SHP77 (cell line): ENCODE measurements at regions not wholly inside any gene's neighbourhood (a gene's known extent, or its start where the extent isn't known, plus 50 kb on each side); places are given as distances from the start of the nearest gene placed in this dataset.

Experiments used
- DNase-seq, 2 experiments: peaks; one replicate each; lab custom pipeline; 2025; lab: John Stamatoyannopoulos, UW

- no peak for DNase-seq
Observed at GRCh38 chr18:64618390-64618789, 469.5 kb upstream of the LINC00305 start.

- DNase-seq = no peak
Observed at GRCh38 chr18:64615021-64615420, 466.1 kb upstream of the LINC00305 start.

GRCh38 chr18:64614446-64614845 lies 465.6 kb upstream of the LINC00305 start:
- no peak for DNase-seq

GRCh38 chr18:64592246-64592645 lies 443.4 kb upstream of the LINC00305 start:
- no peak for DNase-seq

- DNase-seq = no peak
Observed at GRCh38 chr18:64589000-64589399, 440.1 kb upstream of the LINC00305 start.

- DNase-seq = no peak
Observed at GRCh38 chr18:64566456-64566855, 417.6 kb upstream of the LINC00305 start.

GRCh38 chr18:64562651-64563050 lies 413.8 kb upstream of the LINC00305 start:
- no peak for DNase-seq

- DNase-seq = no peak
Observed at GRCh38 chr18:64546451-64546850, 397.6 kb upstream of the LINC00305 start.

- no peak for DNase-seq
Observed at GRCh38 chr18:64539847-64540246, 391.0 kb upstream of the LINC00305 start.

- no peak for DNase-seq
Observed at GRCh38 chr18:64528646-64529045, 379.8 kb upstream of the LINC00305 start.

- no peak for DNase-seq
Observed at GRCh38 chr18:64519201-64519600, 370.3 kb upstream of the LINC00305 start.

GRCh38 chr18:64518191-64518590 lies 369.3 kb upstream of the LINC00305 start:
- no peak for DNase-seq

- peak in 1 of 2 experiments; percentile 9 for DNase-seq
Observed at GRCh38 chr18:64513401-64513800, 364.5 kb upstream of the LINC00305 start.

GRCh38 chr18:64490207-64490606 lies 341.3 kb upstream of the LINC00305 start:
- no peak for DNase-seq

- no peak for DNase-seq
Observed at GRCh38 chr18:64488698-64489097, 339.8 kb upstream of the LINC00305 start.

- peak; percentile 6 to 32 for DNase-seq
Observed at GRCh38 chr18:64474773-64475172, 325.9 kb upstream of the LINC00305 start.

GRCh38 chr18:64474255-64474654 lies 325.4 kb upstream of the LINC00305 start:
- DNase-seq = no peak

- DNase-seq = no peak
Observed at GRCh38 chr18:64449434-64449833, 300.5 kb upstream of the LINC00305 start.

- no peak for DNase-seq
Observed at GRCh38 chr18:64444819-64445218, 295.9 kb upstream of the LINC00305 start.

- DNase-seq = no peak
Observed at GRCh38 chr18:64438178-64438577, 289.3 kb upstream of the LINC00305 start.

- no peak for DNase-seq
Observed at GRCh38 chr18:64436111-64436510, 287.2 kb upstream of the LINC00305 start.

GRCh38 chr18:64419156-64419555 lies 270.3 kb upstream of the LINC00305 start:
- no peak for DNase-seq

GRCh38 chr18:64416990-64417389 lies 268.1 kb upstream of the LINC00305 start:
- DNase-seq = no peak

GRCh38 chr18:64415218-64415617 lies 266.3 kb upstream of the LINC00305 start:
- no peak for DNase-seq

GRCh38 chr18:64410685-64411084 lies 261.8 kb upstream of the LINC00305 start:
- no peak for DNase-seq
